ENCODE measurements at regions not wholly inside any gene's neighbourhood (a gene's known extent, or its start where the extent isn't known, plus 50 kb on each side); places are given as distances from the start of the nearest gene placed in this dataset.

DNA sequence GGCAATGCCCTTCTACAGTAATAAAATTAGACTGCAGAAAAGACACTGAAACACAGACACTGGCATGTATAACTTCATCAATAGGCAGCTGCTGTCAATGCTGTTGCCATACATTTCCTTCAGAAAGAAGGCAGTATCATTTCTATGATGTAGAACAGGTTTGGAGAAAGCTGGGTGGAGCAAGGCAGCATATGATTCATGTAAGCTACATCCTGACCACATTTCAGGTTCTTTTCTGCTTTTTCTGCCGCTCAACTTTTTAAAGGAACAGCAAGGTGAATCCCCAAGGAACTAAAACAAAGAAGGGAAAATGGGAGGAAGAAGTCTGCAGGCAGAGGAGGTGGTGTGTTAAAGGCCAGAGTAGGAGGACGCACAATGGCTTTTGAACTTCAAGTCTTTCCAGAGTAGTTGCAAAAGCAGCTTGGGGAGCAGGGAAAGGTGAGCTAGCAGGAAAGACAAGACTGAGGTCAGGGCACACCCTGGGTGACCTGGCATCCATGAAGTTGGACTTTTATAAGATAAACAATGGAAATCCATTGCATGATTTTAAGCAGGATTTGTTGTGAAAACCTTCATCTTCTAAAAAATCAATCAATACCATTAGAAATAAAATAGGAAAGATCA lies 142.1 kb downstream of the MED10 start:
- no peak for DNase-seq (ENCODE audit: low read depth in 2 of 2)

DNA sequence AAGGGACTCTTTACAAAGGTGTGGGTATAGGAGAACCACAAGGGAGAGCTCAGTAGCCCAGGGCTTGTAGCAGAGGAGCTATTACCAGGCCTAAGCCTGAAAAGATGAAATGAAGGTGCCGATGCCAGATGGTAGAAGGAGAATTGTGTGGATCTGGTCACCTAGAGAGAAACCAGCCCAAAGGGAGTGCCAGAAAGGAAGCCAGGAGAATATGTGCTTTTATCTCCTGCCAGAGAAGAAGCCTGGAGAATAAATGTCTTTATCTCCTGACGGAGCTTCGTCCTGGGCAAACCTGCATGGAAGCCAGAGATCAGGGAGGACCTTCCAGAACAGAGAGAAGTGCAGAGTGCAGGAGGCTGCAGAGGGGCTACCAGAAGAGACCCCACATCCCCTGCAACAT lies 142.6 kb downstream of the MED10 start:
- no peak for DNase-seq (ENCODE audit: low read depth in 2 of 2)

DNA sequence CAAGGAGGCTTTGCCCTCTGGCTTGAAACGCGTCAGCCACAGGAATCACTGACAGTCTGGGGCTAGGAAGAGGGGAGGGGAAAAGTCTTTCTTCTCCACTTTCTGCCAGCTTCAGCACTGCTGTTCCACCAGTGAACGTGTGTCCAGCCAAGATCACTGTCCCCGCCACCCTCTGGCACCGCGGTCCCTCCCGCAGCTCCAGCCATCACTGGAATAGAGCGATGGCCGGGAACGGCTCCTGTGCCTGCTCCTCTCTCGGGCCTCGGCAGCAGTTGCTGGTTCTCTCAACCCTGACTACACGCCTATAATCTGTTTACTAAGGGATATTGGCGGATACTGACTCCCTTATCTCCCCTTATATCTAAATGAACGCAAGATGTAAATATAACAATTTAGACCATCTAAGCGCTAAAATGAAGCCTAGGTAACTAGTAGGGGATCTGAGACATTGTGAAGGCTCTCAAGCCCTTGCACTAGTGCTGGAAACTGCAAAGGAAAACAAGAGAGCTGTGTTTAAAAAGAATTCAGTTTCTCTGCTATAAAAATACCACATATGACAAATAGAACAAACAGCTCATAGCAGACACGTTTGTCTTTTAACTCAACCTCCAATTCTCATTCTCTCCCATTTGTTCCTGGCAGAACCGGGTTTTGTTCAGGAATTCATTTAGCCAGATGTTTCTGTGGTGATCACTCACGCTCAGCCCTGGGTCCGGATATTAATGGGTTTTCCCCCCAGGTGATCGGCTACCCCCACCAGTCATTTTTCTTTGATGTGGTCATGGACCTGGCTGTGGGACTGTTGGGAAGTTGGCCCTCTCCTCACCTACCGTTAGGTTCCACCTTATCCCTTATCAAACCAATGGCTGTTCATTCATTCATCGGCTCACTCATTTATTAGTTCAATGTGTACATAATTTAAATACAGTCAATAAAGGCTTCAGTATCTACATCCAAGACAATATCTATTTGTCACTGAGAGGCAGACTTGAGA lies 149.8 kb downstream of the MED10 start:
- no peak for DNase-seq (ENCODE audit: low read depth in 2 of 2)

DNA sequence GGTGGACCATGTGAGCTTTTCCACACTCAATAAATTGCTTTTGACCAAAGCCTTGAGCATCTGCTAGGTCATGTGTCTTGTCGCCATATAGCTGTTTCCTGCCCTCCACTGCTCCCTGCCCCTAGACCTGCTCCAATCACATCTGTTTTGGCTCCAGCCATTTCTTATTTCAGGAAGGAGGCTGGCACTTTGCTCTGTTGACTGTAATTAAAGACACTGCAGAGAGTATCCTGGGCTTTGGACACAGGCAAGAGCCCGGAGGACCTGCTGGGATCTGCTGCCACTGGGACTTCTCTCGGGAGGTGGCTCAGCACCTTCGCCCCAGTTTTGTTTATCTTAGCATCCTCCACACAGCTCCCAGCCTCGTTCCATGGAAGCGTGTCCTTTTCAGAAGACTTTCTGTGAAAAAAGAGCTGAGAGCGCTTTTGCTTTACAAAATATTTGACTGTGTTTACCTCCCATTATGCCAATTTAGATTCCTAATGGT lies 153.2 kb downstream of the MED10 start:
- no peak for DNase-seq (ENCODE audit: low read depth in 2 of 2)

DNA sequence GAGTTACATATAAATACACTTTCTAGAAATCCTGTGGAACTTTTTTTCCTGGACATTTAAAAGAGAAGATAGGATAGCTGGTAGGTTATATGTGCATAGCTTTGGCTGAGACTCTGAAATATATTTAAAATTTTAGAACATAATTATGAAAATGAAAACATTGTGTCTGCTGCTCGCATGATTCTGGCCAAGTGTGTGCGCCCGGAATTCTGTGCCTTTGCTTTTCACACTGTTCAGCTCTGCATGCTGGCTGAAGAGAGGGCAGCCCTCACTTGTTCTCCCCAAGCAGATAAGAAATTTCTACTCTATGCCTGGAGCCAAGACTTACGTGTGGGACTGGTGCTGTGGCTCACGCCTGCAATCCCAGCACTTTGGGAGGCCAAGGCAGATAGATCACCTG lies 153.9 kb downstream of the MED10 start:
- DNase-seq (ENCODE audit: low read depth in 2 of 2), result no peak

DNA sequence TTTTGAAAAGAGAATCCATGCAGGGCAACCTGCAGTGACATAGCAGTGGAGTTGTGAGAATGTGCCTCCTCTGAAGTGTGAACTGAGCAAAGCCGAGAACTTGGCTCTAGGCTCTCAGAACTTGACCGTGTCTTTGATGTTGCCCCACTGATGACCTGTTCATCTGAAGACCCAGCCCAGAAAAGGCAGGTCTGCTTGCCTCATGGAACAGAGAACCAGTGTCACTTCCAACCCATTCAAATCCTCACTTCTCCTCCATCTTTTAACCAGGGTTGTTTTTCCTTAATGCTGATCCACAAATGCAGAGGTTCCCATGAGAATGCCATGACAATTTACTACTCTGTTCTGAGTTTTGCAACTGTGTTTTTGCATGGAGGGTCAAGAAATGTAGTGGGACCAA lies 155.4 kb downstream of the MED10 start:
- DNase-seq (ENCODE audit: low read depth in 2 of 2), result no peak

DNA sequence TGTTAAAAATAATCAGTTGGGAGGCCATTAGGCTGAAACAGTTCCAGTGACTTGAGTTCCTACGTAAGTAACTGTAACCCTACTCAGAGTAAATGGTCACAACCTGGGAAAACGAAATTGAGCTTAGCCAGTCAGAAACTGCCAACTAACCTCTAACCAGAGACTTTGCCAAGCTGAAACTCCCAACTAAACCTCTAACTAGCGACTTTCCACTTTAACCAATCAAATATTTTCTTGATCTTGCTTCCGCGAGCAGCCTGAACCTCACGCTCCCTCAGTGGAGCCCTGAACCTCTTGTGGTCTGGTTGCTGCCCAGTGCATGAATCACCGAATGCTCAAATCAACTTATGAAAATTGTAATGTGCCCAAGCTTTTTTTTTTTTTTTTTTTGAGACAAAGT lies 156.2 kb downstream of the MED10 start:
- no peak for DNase-seq (ENCODE audit: low read depth in 2 of 2)

DNA sequence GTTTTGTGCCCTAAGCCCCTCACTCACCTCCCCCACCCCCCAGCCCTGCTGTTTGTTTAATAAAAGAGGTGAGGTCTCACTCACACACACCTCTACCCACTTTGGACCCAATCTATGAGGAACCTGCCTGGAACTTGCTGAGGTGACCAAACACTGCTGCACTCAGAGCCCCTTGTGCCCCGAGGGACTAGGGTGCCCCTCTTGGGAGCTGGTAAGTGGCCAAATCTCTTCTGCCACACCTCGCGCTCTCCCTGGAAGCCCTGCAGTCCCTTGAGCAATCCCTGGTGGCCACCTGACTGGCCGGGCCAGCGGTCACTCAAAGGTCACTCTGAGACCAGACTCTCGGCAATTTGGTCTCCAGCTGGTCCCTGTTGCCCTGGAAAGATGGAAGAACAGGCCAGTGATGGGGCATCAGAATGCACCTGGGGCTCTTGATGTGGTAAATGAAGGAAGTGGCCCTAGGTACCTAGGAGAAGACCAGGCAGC lies 157.2 kb downstream of the MED10 start:
- DNase-seq (ENCODE audit: low read depth in 2 of 2), result no peak

DNA sequence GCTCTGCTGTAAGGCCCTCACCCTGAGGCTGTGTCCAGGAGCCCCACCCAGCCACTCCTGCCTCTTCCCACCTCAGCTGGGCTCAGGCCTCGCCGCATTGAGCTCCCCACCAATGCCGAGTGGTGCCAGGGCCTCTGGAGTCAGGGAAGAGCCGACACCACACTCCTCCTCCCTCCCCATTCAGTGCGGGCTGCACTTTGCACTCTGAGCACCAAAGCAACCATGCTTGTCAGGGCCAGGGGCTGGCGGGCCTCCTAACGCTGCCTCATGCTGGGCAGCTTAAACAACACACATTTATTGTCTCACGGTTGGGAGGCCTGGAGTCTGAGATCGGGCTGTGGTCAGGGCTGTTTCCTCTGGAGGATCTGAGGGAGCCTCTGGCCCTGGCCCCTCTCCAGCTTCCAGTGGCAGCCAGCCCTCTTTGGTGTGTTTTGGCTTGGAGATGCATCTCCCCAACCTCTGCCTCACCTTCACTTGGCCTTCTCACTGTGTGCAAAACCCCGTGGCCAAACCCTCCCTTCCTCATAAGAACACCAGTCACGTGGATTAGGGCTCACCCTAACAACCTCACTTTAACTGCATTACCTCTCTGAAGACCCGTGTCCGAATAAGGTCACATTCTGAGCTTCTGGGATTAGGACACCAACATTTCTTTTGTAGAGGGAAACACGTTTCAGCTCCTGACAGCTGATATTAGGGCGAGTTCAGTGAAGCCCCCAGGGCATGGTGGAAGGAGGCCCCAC lies 157.8 kb downstream of the MED10 start:
- no peak for DNase-seq (ENCODE audit: low read depth in 2 of 2)

DNA sequence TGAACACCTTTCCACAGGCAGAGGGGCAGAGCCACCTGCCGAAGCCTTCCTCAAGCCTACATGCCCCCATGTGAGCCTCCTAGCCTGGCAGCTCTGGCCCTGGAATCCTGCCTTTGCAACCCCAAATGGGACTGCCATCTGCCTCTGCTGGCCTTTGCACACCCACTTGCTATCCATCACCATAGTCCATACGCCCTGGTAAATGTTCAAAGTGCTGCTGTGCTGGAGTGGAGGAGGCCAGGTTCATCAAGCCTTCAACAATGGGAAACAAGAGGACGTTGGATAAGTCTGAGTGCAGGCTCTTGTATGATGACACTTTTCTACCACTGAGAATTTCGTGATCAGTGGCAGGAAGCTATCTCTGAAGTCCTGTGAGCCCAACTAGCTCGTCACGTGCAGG lies 159.8 kb downstream of the MED10 start:
- DNase-seq (ENCODE audit: low read depth in 2 of 2), result no peak

DNA sequence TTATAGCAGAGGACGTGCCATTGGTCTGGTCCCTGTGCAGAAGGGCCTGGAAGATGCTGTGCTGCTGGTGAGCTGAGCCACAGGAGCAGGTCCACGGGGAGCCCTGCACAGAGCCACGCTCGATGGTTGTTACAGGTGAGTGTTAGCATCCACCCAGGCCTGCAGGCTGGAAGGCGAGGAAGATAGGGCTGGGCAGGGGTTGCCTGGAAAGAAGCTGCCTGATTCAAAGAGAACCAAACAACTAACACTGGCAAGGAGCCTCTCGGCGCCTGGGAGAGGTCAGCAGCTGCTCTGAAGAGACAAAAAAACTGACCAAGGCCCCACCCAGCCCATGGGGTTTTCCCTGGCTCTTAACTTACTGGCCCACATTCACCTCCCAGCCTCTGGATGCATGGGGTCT lies 160.2 kb downstream of the MED10 start:
- no peak for DNase-seq (ENCODE audit: low read depth in 2 of 2)

DNA sequence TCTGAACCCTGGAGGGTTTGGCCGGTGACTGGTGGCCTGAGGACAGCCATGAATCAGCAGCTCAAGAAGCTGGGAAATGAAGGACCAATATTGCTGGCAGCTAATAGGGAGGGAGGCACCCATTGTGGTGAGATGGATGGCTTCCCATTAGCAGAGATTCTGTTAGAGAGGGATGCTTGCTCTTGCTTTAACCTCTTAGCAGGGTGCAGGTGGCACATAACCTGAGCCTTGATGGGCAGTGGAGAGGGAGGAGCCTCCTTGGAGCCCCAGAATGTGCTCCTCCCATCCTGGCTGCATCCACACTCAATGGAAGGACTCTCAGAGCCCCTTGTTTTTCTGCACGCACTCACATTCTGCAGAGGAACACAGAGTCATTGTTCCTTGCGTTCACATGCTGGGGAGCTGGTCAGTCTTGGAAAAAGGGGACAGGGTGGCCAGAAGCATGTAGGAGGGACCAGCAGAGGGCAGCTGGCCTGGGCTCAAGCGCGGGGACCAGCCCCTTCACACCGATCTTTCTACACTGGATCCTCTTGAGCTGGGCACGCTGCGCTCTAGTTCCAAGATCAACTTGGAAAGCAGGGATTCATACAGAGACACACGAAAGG lies 161.8 kb downstream of the MED10 start:
- no peak for DNase-seq (ENCODE audit: low read depth in 2 of 2)

DNA sequence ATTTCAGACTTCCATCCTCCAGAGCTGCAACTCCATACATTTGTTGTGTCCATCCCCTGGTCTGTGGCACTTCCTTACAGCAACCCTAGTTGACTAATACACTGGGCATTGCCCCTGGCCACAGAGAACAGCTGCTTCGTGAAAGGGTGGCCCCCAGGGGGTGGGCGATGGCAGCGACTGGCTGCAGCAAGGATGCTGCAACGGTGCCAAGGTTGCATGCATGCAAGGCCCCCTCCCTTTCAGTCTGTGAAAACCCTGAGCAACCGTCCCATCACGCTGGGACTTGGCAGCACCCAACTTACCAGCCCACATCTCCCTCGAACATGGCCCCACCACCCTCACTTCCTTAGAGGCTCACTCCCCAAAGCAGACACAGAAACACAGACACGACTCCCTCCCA lies 162.5 kb downstream of the MED10 start:
- DNase-seq (ENCODE audit: low read depth in 2 of 2), result no peak

DNA sequence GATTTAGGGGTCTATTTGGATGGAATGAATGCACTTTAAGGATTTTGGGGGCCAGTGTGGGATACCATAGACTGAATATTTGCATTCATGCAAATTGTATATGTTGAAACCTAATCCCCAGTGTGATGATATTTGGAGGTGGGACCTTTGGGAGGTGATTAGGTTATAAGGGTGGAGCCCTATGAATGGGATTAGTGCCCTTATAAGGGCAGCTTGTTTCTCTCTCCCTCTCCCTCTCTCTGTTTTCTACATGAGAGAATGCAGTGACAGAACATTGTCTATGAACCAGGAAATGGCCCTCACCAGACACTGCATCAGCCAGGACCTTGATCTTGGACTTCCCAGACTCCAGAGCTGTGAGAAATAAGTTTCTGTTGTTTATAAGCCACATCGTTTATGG lies 166.1 kb downstream of the MED10 start:
- no peak for DNase-seq (ENCODE audit: low read depth in 2 of 2)

DNA sequence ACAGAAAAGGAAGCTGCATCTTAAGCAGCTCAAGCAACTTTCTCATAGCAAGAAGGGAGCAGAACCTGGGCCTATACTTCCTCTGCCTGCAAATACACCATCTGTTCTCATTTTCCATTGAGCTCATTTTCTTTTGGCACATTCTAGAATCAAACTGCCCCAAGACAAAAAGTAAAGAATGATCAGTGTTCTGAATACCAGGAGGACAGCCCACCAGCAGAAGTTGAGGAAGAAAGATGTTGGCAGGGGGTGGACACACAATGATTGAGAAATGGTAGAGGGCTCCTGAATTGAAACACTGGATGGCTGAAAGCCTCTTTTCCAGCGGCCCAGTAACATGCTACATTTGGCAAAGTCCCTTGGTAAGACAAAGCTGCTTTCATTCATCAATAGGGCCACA lies 171.8 kb downstream of the MED10 start:
- DNase-seq (ENCODE audit: low read depth in 2 of 2), result no peak

DNA sequence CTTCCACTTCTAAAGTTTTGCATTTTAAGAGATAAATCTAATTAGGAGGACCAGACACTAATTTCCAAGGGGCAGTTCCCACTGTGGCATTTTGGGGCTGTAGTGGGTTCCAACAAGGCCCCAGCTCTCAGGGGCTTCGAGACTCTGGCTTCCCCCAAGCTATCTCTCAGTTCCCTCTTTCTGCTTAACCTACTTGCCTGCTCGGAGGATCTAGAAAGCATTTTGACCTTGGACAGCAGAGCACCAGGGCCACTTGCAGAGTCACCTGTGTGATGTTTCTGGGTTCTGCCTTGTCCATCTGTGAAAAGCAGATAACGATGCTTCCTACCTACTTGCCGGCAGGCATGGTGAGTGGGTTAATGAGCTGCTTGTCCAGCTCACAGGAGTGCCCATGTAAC lies 175.4 kb downstream of the MED10 start:
- DNase-seq (ENCODE audit: low read depth in 2 of 2), result no peak

DNA sequence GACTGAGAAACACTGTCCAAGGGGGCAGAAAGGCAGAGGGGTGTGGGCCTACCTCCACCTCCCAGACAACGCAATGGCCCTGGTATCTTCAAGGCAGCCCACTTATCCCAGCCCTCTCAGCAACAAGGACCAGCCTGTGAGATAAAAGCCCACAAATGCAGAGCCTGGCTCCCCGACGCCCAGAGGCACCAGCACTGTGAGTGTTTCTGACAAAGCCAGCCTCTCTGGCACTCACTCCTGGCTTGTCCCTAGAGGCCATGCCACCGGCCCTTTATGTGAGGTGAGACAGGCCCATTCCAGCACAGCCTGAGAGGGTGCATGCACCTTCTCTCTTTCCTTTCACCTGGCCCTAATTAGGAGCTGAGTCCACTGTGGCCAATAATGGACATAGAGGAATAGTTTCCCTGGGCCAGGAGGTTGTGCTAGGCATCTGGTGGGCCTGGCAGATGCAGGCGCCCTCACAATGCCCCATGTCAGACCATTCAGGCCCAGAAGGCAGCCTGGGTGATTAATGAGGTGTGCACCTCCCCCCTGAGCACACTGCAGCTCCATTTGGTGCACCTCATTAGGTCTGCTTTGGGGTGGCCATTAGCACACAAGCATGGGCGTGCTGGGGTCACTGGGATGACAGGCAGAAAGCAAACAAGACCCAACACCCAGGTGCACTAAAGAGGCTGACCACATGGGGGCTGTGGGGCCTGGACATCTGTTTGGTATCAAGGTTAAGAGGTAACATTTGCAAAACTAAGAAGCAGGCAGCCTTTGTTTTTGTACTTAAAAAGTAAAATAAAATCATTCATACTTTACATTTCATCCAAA lies 176.0 kb downstream of the MED10 start:
- DNase-seq (ENCODE audit: low read depth in 2 of 2), result no peak

DNA sequence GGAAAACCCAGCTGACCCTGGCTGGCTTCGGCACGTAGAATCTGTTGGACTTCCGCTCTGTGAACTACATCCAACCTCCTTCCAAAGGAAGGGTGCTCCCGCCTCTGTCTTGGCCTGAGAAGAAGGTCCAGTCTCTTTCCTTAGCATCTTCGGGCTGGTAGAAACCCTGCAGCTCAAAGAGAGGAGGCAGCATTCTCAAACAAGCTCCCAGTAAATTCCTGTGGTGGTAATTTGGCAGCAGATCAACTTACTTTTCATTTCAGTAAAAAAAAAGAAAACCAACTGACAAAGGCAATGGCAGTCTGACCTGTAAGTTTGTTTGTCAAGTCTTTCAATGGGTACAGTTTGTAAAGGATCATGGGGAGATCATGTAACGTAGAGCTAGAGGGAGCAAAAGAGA lies 176.7 kb downstream of the MED10 start:
- no peak for DNase-seq (ENCODE audit: low read depth in 2 of 2)

DNA sequence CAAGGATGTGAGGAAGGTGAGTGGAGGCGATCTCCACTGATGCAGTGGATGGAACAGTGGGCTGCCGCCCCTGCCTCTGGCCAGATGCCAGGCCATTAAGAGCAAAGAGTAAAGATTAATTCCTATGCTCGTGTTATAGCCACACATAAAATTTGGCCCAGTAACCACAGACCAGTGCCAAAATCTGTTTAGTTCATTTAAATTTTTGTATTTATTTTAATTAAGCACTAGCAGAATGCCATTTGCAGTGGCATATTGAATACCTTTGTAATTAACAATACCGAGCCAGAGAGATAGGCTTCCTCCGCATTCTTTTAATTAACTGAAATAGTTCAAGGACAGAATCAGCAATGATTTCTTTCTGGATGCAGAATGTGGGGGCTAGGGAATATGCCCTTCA lies 179.8 kb downstream of the MED10 start:
- DNase-seq (ENCODE audit: low read depth in 2 of 2), result no peak

DNA sequence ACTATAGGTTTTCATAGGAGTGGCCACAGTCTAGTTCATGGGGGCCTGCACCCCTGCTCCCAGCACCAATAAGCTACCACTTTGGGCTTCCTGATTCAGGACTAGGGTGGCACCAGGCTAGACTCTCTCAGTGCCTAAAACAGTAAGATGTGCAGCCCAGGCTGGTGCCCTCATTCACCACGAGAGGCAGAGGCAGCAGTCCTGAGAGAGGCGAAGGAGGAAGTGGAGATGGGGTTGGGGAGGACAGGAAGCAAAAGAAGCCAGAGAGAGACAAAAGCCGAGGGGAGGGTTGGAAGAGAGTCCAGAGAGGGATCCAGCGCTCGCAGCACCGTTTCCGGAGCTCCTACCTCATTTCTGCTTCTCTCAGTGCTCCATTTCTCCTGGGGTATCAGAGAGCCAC lies 180.9 kb downstream of the MED10 start:
- no peak for DNase-seq (ENCODE audit: low read depth in 2 of 2)

Measured in stimulated activated CD8-positive, alpha-beta memory T cell treated with anti-CD3 and anti-CD28 coated beads, Interleukin-2, amount 100 ng/mL, for 48 hours (primary cell).